Lung (tissue), 11 donors: ENCODE measurements at regions not wholly inside any gene's neighbourhood (a gene's known extent, or its start where the extent isn't known, plus 50 kb on each side); places are given as distances from the start of the nearest gene placed in this dataset.

Experiments
- ATAC-seq: fragments of 200-7000 bp; cut with Tn5 transposase; one replicate; pipeline ENCODE4 v1.9.1; 2020; ENCODE audit warnings: moderate number of reproducible peaks; ENCODE audit not compliant: insufficient read depth, low FRiP score
- DNase-seq, 3 donors: peaks; one replicate each; pipeline ENCODE4 v3.0.0-alpha.2; 2013 to 2017
- H3K27ac ChIP-seq, 2 donors: one replicate each; pipeline ENCODE4 v1.5.1; 2013; ENCODE audit warnings: mild to moderate bottlenecking in 2 of 2, moderate library complexity in 2 of 2, control low read depth in 1 of 2, inconsistent platforms in 1 of 2, low read depth in 1 of 2, low read length in 1 of 2
- H3K27me3 ChIP-seq, 3 donors: one replicate each; pipeline ENCODE4 v1.5.1; 2013; ENCODE audit warnings: low read length in 2 of 3; ENCODE audit not compliant: control insufficient read depth in 3 of 3, insufficient read depth in 3 of 3
- H3K36me3 ChIP-seq, 4 donors: one replicate each; pipeline ENCODE4 v1.5.1; 2013; ENCODE audit warnings: low read length in 4 of 4, mild to moderate bottlenecking in 1 of 4, moderate library complexity in 1 of 4; ENCODE audit not compliant: control insufficient read depth in 4 of 4, insufficient read depth in 4 of 4
- H3K4me1 ChIP-seq, 5 donors: one replicate each; pipeline ENCODE4 v1.5.1; 2013; ENCODE audit warnings: low read length in 5 of 5, mild to moderate bottlenecking in 2 of 5, moderate library complexity in 1 of 5; ENCODE audit not compliant: control insufficient read depth in 5 of 5, insufficient read depth in 5 of 5
- H3K4me3 ChIP-seq: one replicate; pipeline ENCODE4 v1.5.1; 2013; ENCODE audit warnings: mild to moderate bottlenecking, control low read depth, moderate library complexity
- H3K9ac ChIP-seq, 2 donors: one replicate each; pipeline ENCODE4 v1.5.1; 2013; ENCODE audit warnings: low read length in 2 of 2, control low read depth in 1 of 2; ENCODE audit not compliant: insufficient read depth in 1 of 2
- H3K9me3 ChIP-seq, 4 donors: one replicate each; pipeline ENCODE4 v1.5.1; 2013; ENCODE audit warnings: low read length in 3 of 4, mild to moderate bottlenecking in 1 of 4, moderate library complexity in 1 of 4; ENCODE audit not compliant: control insufficient read depth in 4 of 4, insufficient read depth in 3 of 4
- WGBS, 2 donors: extraction: QIAGEN DNeasy Blood & Tissue Kit; methylation state at CpG; one replicate each; pipeline ENCODE4 v1.1.7; 2013; 5-methylcytosine and 5-hydroxymethylcytosine counted together
- TF ChIP-seq, protein P1 (sequence below): IDR thresholded peaks from 2 replicates; pipeline ENCODE4 v1.5.1; 2012; ENCODE audit warnings: mild to moderate bottlenecking; ENCODE audit errors: control extremely low read depth, extremely low read depth
- donor health status: control.
- donor health status: control.
- donor health status: Bipolar disorder and iron deficiency.
- donor health status: healthy.
- donor health status: DM: yes; HTN: yes; CAD: no.

DNA sequence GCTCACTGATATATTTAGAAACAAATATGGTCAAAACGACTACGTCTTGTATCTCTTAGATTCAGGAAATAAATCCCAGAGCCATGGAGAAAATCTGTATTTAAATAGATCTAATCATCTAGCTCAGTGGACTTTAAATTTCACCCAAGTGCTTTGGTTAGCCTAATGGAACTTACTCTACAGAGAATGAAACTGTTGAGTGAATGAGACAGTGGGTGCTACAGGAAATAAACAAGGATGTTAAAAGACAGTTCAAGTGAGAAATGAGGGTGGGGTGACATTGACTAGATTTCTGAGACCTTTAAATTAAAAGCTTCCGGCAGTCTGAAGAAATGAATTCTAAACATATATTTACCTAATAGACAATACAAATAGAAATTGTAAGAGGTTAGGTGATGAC is 2197.0 kb downstream of the ARAP2 start:
- H3K4me3 ChIP-seq = no peak overlapping the region
- no peaks in the 10 kb centered on the region for H3K4me1 ChIP-seq
- no peak for ATAC-seq
- 74 to 88% methylated on average over 3 of the region's 3 CpGs for WGBS, 2 donors
- no peak for DNase-seq
- no peaks in the 10 kb centered on the region for H3K36me3 ChIP-seq
- H3K27ac ChIP-seq = no peak overlapping the region
- H3K27me3 ChIP-seq = no peaks in the 10 kb centered on the region
- no peaks in the 10 kb centered on the region for H3K9me3 ChIP-seq
- H3K9ac ChIP-seq = no peak overlapping the region
- TF ChIP-seq, protein P1, sequence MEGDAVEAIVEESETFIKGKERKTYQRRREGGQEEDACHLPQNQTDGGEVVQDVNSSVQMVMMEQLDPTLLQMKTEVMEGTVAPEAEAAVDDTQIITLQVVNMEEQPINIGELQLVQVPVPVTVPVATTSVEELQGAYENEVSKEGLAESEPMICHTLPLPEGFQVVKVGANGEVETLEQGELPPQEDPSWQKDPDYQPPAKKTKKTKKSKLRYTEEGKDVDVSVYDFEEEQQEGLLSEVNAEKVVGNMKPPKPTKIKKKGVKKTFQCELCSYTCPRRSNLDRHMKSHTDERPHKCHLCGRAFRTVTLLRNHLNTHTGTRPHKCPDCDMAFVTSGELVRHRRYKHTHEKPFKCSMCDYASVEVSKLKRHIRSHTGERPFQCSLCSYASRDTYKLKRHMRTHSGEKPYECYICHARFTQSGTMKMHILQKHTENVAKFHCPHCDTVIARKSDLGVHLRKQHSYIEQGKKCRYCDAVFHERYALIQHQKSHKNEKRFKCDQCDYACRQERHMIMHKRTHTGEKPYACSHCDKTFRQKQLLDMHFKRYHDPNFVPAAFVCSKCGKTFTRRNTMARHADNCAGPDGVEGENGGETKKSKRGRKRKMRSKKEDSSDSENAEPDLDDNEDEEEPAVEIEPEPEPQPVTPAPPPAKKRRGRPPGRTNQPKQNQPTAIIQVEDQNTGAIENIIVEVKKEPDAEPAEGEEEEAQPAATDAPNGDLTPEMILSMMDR = no peak

DNA sequence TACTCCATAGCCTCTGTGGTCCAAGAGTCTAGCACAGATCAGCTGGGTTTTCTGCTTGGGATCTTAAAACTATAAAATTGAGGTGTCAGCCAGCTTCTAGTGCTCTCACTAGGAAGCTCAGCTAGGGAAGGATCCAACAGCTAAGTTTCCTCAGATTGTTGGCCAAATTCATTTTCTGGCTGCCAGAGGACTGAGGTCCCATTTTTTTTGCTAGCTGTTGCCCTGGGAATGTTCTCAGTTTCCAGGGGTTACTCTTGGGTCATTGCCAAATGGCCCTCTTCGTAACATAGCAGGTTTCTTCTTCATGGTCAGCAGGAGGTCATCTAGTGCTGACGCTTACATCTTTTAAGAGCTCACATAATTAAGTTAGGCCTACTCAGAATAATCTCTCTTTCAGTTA is 2178.2 kb downstream of the ARAP2 start:
- DNase-seq (peak in 2 of 3 donors; percentile 16 to 57), ATAC-seq (no peak)
- WGBS, 2 donors = 64 to 73% methylated on average over 2 of the region's 2 CpGs
- H3K27me3 ChIP-seq = no peaks in the 10 kb centered on the region
- no peaks in the 10 kb centered on the region for H3K36me3 ChIP-seq
- H3K9ac ChIP-seq = no peak overlapping the region
- H3K4me3 ChIP-seq = no peak overlapping the region
- TF ChIP-seq, protein P1 = no peak
- H3K9me3 ChIP-seq = no peaks in the 10 kb centered on the region
- peaks cover 0 to 4% (median 0%) of the 10 kb centered on the region in 5 donors for H3K4me1 ChIP-seq
- H3K27ac ChIP-seq = no peak overlapping the region

DNA sequence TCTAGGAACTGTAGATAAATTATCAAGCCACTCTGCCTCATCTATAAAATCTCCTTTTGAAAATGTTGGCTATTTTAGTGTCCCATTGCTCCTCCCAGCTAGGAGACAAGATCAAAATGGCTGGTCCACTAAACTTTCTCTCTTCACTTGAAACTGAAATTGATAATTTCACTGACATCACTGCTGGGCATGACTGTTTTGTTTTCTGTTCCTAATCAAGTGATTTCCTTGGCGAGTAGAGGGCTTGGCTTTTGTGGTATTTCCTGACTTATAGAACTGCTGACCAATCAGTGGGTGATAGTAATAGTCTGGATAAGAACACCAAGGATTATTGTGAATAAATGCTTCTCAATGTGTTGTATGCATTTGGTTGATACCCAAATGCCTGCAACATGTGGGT is 2152.9 kb downstream of the ARAP2 start:
- WGBS, 2 donors = 79 to 86% methylated on average over 1 of the region's 1 CpG

DNA sequence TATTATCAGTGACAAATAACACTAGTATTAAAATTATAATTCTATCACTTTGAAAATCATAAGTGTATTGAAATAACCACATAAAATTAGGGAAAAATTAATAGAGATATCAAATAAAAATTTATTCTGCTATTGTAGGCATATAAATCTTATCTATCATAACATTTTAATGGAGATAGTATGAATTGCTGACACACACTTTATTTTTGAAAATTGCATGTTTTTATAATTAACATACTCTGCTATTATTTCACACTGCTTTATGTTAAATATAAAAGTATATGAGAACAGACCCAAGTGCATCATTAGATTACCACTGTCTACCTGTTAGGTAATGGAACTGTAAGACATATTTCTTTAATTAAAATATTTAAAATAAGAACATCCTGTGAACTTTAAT is 2150.2 kb downstream of the ARAP2 start:
- Histone ChIP-seq H3K27ac (no peak overlapping the region), H3K36me3 (no peaks in the 10 kb centered on the region), H3K9ac (no peak overlapping the region), H3K4me3 (no peak overlapping the region), H3K9me3 (no peaks in the 10 kb centered on the region), H3K4me1 (no peaks in the 10 kb centered on the region), H3K27me3 (no peaks in the 10 kb centered on the region)
- TF ChIP-seq, protein P1 = no peak
- ATAC-seq = no peak
- no peak for DNase-seq

More for the DNA sequence above, 2152.9 kb downstream of the ARAP2 start:
- Histone ChIP-seq H3K27ac (no peak overlapping the region), H3K27me3 (no peaks in the 10 kb centered on the region), H3K9ac (no peak overlapping the region), H3K4me1 (no peaks in the 10 kb centered on the region), H3K9me3 (no peaks in the 10 kb centered on the region), H3K4me3 (no peak overlapping the region), H3K36me3 (no peaks in the 10 kb centered on the region)
- no peak for ATAC-seq
- DNase-seq = no peak
- TF ChIP-seq, protein P1 = no peak
